HEK293 (cell line): ENCODE measurements at regions not wholly inside any gene's neighbourhood (a gene's known extent, or its start where the extent isn't known, plus 50 kb on each side); places are given as distances from the start of the nearest gene placed in this dataset.

Experiments
- CTCF ChIA-PET: fragments of 350-600 bp; formaldehyde crosslinking; extraction: SDS; loops from one replicate; lab custom pipeline; 2021; ENCODE audit warnings: antibody characterized with exemption; lab: Yijun Ruan, JAX
- POLR2A ChIA-PET: fragments of 300-600 bp; formaldehyde crosslinking; extraction: SDS; loops from one replicate; lab custom pipeline; 2020; ENCODE audit warnings: antibody characterized with exemption, inconsistent platforms; lab: Yijun Ruan, JAX
- H3K27ac ChIP-seq: fragments of 200-500 bp; sonication (Bioruptor generic); 2 replicates; pipeline ENCODE4 v1.5.1; 2014; ENCODE audit warnings: low read depth, low read length, control low read depth, inconsistent platforms; ENCODE audit errors: extremely low read depth
- H3K36me3 ChIP-seq, 2 experiments: fragments of 200-500 bp in 1 of 2; sonication (Bioruptor generic) in 1 of 2; 1 replicate in 1 of 2; 2 replicates in 1 of 2; pipeline ENCODE4 v1.5.1; 2014 to 2017; ENCODE audit warnings: inconsistent platforms in 2 of 2, low read length in 2 of 2; ENCODE audit not compliant: control insufficient read depth in 2 of 2, insufficient read depth in 1 of 2
- H3K4me1 ChIP-seq: fragments of 200-500 bp; sonication (Bioruptor generic); 2 replicates; pipeline ENCODE4 v1.5.1; 2014; ENCODE audit warnings: mild to moderate bottlenecking, low read length, inconsistent platforms; ENCODE audit not compliant: control insufficient read depth, insufficient read depth
- H3K4me3 ChIP-seq: 2 replicates; pipeline ENCODE4 v1.5.1; 2011; ENCODE audit warnings: low read depth, mild to moderate bottlenecking, control low read depth, low read length, moderate library complexity
- H3K9me3 ChIP-seq: fragments of 200-500 bp; sonication (Bioruptor generic); 2 replicates; pipeline ENCODE4 v1.5.1; 2014; ENCODE audit warnings: low read depth, low read length, inconsistent platforms; ENCODE audit not compliant: control insufficient read depth, insufficient read depth
- ATF2 ChIP-seq: fragments of 450-650 bp; formaldehyde crosslinking; IDR thresholded peaks from 2 replicates; pipeline ENCODE4 v1.5.1; 2016; ENCODE audit warnings: missing biosample characterization, missing genetic modification characterization, low read depth
- ELK4 ChIP-seq: IDR thresholded peaks from 2 replicates; pipeline ENCODE4 v1.6.1; 2011; ENCODE audit warnings: mild to moderate bottlenecking, low read depth, low read length, borderline replicate concordance
- HOXA7 ChIP-seq: sonication (generic); formaldehyde crosslinking; IDR thresholded peaks from 2 replicates; pipeline ENCODE4 v1.8.1; 2022; ENCODE audit warnings: missing genetic modification reagents, borderline replicate concordance
- KLF9 ChIP-seq: fragments of 450-650 bp; formaldehyde crosslinking; IDR thresholded peaks from 2 replicates; pipeline ENCODE4 v1.5.1; 2016; ENCODE audit warnings: missing biosample characterization, missing genetic modification characterization, low read depth
- MZF1 ChIP-seq: fragments of 450-650 bp; formaldehyde crosslinking; IDR thresholded peaks from 2 replicates; pipeline ENCODE4 v1.5.1; 2017; ENCODE audit warnings: missing biosample characterization, missing genetic modification characterization, borderline replicate concordance
- OSR2 ChIP-seq: fragments of 450-650 bp; formaldehyde crosslinking; IDR thresholded peaks from 2 replicates; pipeline ENCODE4 v1.5.1; 2016; ENCODE audit warnings: missing biosample characterization, missing genetic modification characterization
- OVOL3 ChIP-seq: fragments of 450-650 bp; formaldehyde crosslinking; IDR thresholded peaks from 2 replicates; pipeline ENCODE4 v1.5.1; 2016; ENCODE audit warnings: missing biosample characterization, missing genetic modification characterization
- PRDM10 ChIP-seq: fragments of 450-650 bp; formaldehyde crosslinking; IDR thresholded peaks from 2 replicates; pipeline ENCODE4 v1.5.1; 2016; ENCODE audit warnings: missing biosample characterization, missing genetic modification characterization
- ZBTB21 ChIP-seq: fragments of 450-650 bp; formaldehyde crosslinking; IDR thresholded peaks from 2 replicates; pipeline ENCODE4 v1.5.1; 2017; ENCODE audit warnings: missing biosample characterization, missing genetic modification characterization
- ZNF138 ChIP-seq: fragments of 450-650 bp; formaldehyde crosslinking; IDR thresholded peaks from 2 replicates; pipeline ENCODE4 v1.5.1; 2016; ENCODE audit warnings: missing biosample characterization, missing genetic modification characterization, borderline replicate concordance
- ZNF155 ChIP-seq: fragments of 450-650 bp; formaldehyde crosslinking; IDR thresholded peaks from 2 replicates; pipeline ENCODE4 v1.5.1; 2016; ENCODE audit warnings: missing biosample characterization, missing genetic modification characterization
- ZNF157 ChIP-seq: fragments of 450-650 bp; formaldehyde crosslinking; IDR thresholded peaks from 2 replicates; pipeline ENCODE4 v1.5.1; 2016; ENCODE audit warnings: missing biosample characterization, missing genetic modification characterization
- ZNF2 ChIP-seq: fragments of 450-650 bp; formaldehyde crosslinking; IDR thresholded peaks from 2 replicates; pipeline ENCODE4 v1.5.1; 2016; ENCODE audit warnings: missing biosample characterization, missing genetic modification characterization
- ZNF202 ChIP-seq: fragments of 450-650 bp; formaldehyde crosslinking; IDR thresholded peaks from 2 replicates; pipeline ENCODE4 v1.5.1; 2016; ENCODE audit warnings: missing biosample characterization, missing genetic modification characterization, borderline replicate concordance
- ZNF214 ChIP-seq: fragments of 450-650 bp; formaldehyde crosslinking; IDR thresholded peaks from 2 replicates; pipeline ENCODE4 v1.5.1; 2017; ENCODE audit warnings: missing biosample characterization, mild to moderate bottlenecking, missing genetic modification characterization, borderline replicate concordance
- ZNF248 ChIP-seq: fragments of 450-650 bp; formaldehyde crosslinking; IDR thresholded peaks from 2 replicates; pipeline ENCODE4 v1.5.1; 2017; ENCODE audit warnings: missing biosample characterization, missing genetic modification characterization
- ZNF266 ChIP-seq: fragments of 450-650 bp; formaldehyde crosslinking; IDR thresholded peaks from 2 replicates; pipeline ENCODE4 v1.5.1; 2016; ENCODE audit warnings: missing biosample characterization, missing genetic modification characterization, low read depth
- ZNF302 ChIP-seq: fragments of 450-650 bp; formaldehyde crosslinking; IDR thresholded peaks from 2 replicates; pipeline ENCODE4 v1.5.1; 2016; ENCODE audit warnings: missing biosample characterization, missing genetic modification characterization, low read depth
- ZNF350 ChIP-seq: fragments of 450-650 bp; formaldehyde crosslinking; IDR thresholded peaks from 2 replicates; pipeline ENCODE4 v1.5.0; 2017; ENCODE audit warnings: missing biosample characterization, mild to moderate bottlenecking, missing genetic modification characterization
- ZNF37A ChIP-seq: fragments of 450-650 bp; IDR thresholded peaks from 2 replicates; pipeline ENCODE4 v1.5.1; 2018; ENCODE audit warnings: missing biosample characterization, missing genetic modification characterization
- ZNF48 ChIP-seq: fragments of 450-650 bp; formaldehyde crosslinking; IDR thresholded peaks from 2 replicates; pipeline ENCODE4 v1.5.1; 2016; ENCODE audit warnings: missing biosample characterization, missing genetic modification characterization
- ZNF549 ChIP-seq: fragments of 450-650 bp; IDR thresholded peaks from 2 replicates; pipeline ENCODE4 v1.5.1; 2018; ENCODE audit warnings: missing biosample characterization, missing genetic modification characterization, mild to moderate bottlenecking, inconsistent platforms, moderate library complexity
- ZNF561 ChIP-seq: fragments of 450-650 bp; IDR thresholded peaks from 2 replicates; pipeline ENCODE4 v1.5.1; 2018; ENCODE audit warnings: missing biosample characterization, missing genetic modification characterization, borderline replicate concordance
- ZNF701 ChIP-seq: fragments of 450-650 bp; formaldehyde crosslinking; IDR thresholded peaks from 2 replicates; pipeline ENCODE4 v1.5.1; 2016; ENCODE audit warnings: missing biosample characterization, missing genetic modification characterization
- ZNF747 ChIP-seq: fragments of 450-650 bp; formaldehyde crosslinking; IDR thresholded peaks from 2 replicates; pipeline ENCODE4 v1.5.1; 2016; ENCODE audit warnings: missing biosample characterization, missing genetic modification characterization
- ZNF830 ChIP-seq: fragments of 450-650 bp; IDR thresholded peaks from 2 replicates; pipeline ENCODE4 v1.5.0; 2018; ENCODE audit warnings: missing biosample characterization, missing genetic modification characterization, low read depth, mild to moderate bottlenecking, moderate library complexity
- ZNF843 ChIP-seq: fragments of 450-650 bp; formaldehyde crosslinking; IDR thresholded peaks from 2 replicates; pipeline ENCODE4 v1.5.1; 2016; ENCODE audit warnings: missing biosample characterization, missing genetic modification characterization

- TF ChIP-seq ZNF155 (tag by site-specific recombination): no peak
- TF ChIP-seq KLF9: no peak
- TF ChIP-seq ELK4: no peak
- no peak for TF ChIP-seq ZNF830 (tag by site-specific recombination)
- TF ChIP-seq ZNF561 (tag by site-specific recombination): no peak
- TF ChIP-seq OVOL3 (tag by site-specific recombination): no peak
- TF ChIP-seq ZNF350: no peak
- TF ChIP-seq ZNF2 (tag by site-specific recombination): no peak
Observed at GRCh38 chr4:126552321-126552720, 1080.4 kb upstream of the INTU start (continued).

- Histone ChIP-seq H3K36me3 (no peaks in the 10 kb centered on the region), H3K9me3 (no peaks in the 10 kb centered on the region), H3K4me1 (no peaks in the 10 kb centered on the region), H3K27ac (no peak overlapping the region)
- CTCF ChIA-PET: no interaction called here
- POLR2A ChIA-PET: no interaction called here
- TF ChIP-seq ZNF747 (tag by site-specific recombination) (no peak), MZF1 (no peak), ZNF202 (tag by site-specific recombination) (no peak), ZNF701 (no peak), ZNF549 (no peak), ZNF266 (tag by site-specific recombination) (no peak), ZNF157 (tag by site-specific recombination) (no peak), ZNF302 (tag by site-specific recombination) (no peak), ZNF48 (tag by site-specific recombination) (no peak), ZNF214 (tag by site-specific recombination) (no peak), OSR2 (tag by site-specific recombination) (no peak), ZNF843 (tag by site-specific recombination) (no peak), PRDM10 (no peak), ZBTB21 (tag by site-specific recombination) (no peak), ZNF37A (tag by site-specific recombination) (no peak)
- TF ChIP-seq, all 188 proteins: peak for 0
- no peak overlapping the region for H3K4me3 ChIP-seq
Observed at GRCh38 chr4:126553248-126553647, 1079.5 kb upstream of the INTU start.

- ChIA-PET CTCF (no interaction called here), POLR2A (no interaction called here)
- no peaks in the 10 kb centered on the region for H3K4me1 ChIP-seq
- no peaks in the 10 kb centered on the region for H3K36me3 ChIP-seq
- no peaks in the 10 kb centered on the region for H3K9me3 ChIP-seq
- no peak overlapping the region for H3K4me3 ChIP-seq
- H3K27ac ChIP-seq: no peak overlapping the region
- TF ChIP-seq ZNF248 (tag by site-specific recombination) (no peak), PRDM10 (no peak), ATF2 (no peak), ZNF138 (tag by site-specific recombination) (no peak), HOXA7 (CRISPR knock-in tag) (no peak)
Observed at GRCh38 chr4:126558596-126558995, 1074.2 kb upstream of the INTU start.
